Fibroblast of lung (primary cell): ENCODE measurements at regions not wholly inside any gene's neighbourhood (a gene's known extent, or its start where the extent isn't known, plus 50 kb on each side); places are given as distances from the start of the nearest gene placed in this dataset.

Experiments
- CTCF ChIP-seq, 2 donors: IDR thresholded peaks in 1 of 2; conservative IDR thresholded peaks in 1 of 2; 1 replicate in 1 of 2; 2 replicates in 1 of 2; pipeline ENCODE4 v1.5.1; 2011 to 2012; ENCODE audit warnings: low read length in 2 of 2, control low read depth in 1 of 2, inconsistent platforms in 1 of 2, low read depth in 1 of 2, mild to moderate bottlenecking in 1 of 2
- EZH2 ChIP-seq: IDR thresholded peaks from 2 replicates; pipeline ENCODE4 v1.5.1; 2012; ENCODE audit warnings: low read length, control low read depth, mild to moderate bottlenecking; ENCODE audit errors: missing control alignments

- TF ChIP-seq CTCF (conservative IDR thresholded peaks at IDR 0.05 in 1 of 2, IDR thresholded peaks at IDR 0.05 in 1 of 2; ENCODE audit: low read depth in 1 of 2, low read length in 2 of 2) (no peak), EZH2 (no peak)
Measured at GRCh38 chr6:9334979-9335378, 899.6 kb upstream of the SLC35B3 start.
